Kidney epithelial cell (primary cell): ENCODE measurements at regions not wholly inside any gene's neighbourhood (a gene's known extent, or its start where the extent isn't known, plus 50 kb on each side); places are given as distances from the start of the nearest gene placed in this dataset.

ENCODE experiments used
- DNase-seq: peaks from one replicate; pipeline ENCODE4 v3.0.0-alpha.2; 2010; ENCODE audit warnings: low read depth
- H3K27me3 ChIP-seq: 2 replicates; pipeline ENCODE4 v1.6.0; 2011; ENCODE audit warnings: low read length; ENCODE audit not compliant: control insufficient read depth, insufficient read depth
- H3K36me3 ChIP-seq: 2 replicates; pipeline ENCODE4 v1.5.1; 2011; ENCODE audit warnings: low read length; ENCODE audit not compliant: control insufficient read depth, insufficient read depth
- H3K4me3 ChIP-seq: 2 replicates; pipeline ENCODE4 v1.5.1; 2011; ENCODE audit warnings: low read depth, mild to moderate bottlenecking, control low read depth, low read length
- TF ChIP-seq, protein P1 (sequence below): IDR thresholded peaks from 2 replicates; pipeline ENCODE4 v1.5.1; 2011; ENCODE audit warnings: mild to moderate bottlenecking, moderate library complexity, low read length, control low read depth, inconsistent platforms; ENCODE audit not compliant: insufficient read depth, poor library complexity, severe bottlenecking

DNA sequence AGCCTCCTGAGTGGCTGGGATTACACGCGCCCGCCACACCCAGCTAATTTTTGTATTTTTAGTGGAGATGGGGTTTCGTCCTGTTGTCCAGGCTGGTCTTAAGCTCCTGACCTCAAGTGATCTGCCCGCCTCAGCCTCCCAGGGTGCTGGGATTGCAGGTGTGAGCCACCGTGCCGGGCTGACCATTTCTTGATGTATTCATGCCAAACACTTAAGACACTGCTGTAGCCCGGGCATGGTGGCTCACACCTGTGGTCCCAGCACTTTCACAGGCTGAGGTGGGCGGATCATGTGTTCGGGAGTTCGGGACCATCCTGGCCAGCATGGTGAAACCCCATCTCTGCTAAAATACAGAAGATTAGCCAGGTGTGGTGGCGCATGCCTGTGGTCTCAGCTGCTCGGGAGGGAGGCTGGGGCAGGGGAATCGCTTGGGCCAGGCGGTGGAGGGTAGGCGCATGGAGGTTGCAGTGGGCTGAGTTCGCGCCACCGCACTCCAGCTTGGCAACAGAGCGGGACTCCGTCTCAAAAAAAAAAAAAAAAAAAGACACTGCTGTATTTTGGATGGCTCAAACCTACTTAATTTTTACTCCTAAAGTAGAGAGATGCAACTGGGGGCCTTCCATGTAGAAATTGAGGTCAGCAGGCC, 140.8 kb downstream of the NUP35 start:
- Histone ChIP-seq H3K36me3 (no peaks in the 10 kb centered on the region), H3K27me3 (no peaks in the 10 kb centered on the region), H3K4me3 (no peak overlapping the region)
- no peak for DNase-seq
- TF ChIP-seq, protein P1, sequence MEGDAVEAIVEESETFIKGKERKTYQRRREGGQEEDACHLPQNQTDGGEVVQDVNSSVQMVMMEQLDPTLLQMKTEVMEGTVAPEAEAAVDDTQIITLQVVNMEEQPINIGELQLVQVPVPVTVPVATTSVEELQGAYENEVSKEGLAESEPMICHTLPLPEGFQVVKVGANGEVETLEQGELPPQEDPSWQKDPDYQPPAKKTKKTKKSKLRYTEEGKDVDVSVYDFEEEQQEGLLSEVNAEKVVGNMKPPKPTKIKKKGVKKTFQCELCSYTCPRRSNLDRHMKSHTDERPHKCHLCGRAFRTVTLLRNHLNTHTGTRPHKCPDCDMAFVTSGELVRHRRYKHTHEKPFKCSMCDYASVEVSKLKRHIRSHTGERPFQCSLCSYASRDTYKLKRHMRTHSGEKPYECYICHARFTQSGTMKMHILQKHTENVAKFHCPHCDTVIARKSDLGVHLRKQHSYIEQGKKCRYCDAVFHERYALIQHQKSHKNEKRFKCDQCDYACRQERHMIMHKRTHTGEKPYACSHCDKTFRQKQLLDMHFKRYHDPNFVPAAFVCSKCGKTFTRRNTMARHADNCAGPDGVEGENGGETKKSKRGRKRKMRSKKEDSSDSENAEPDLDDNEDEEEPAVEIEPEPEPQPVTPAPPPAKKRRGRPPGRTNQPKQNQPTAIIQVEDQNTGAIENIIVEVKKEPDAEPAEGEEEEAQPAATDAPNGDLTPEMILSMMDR = no peak

GRCh38 chr2:183267148-183267827, 143.0 kb downstream of the NUP35 start:
- TF ChIP-seq, protein P1 = no peak
- Histone ChIP-seq H3K4me3 (no peak overlapping the region), H3K36me3 (no peaks in the 10 kb centered on the region), H3K27me3 (no peaks in the 10 kb centered on the region)
- no peak for DNase-seq

DNA sequence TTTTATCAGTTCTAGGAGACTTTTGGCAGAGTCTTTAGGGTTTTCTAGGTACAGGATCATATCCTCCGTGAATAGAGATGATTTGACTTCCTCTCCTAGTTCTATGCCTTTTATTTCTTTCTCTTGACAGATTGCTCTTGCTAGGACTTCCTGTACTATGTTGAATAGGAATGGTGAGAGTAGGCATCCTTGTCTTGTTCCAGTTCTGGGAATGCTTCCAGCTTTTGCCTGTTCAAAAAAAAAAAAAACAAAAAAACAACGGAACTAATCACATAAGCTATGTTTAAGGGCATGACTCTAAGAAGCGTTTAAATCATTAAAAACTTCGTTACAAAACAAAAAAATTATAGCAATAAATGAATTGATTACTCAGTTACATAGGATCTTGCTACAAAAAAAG, 145.7 kb downstream of the NUP35 start:
- Histone ChIP-seq H3K4me3 (no peak overlapping the region), H3K36me3 (no peaks in the 10 kb centered on the region), H3K27me3 (no peaks in the 10 kb centered on the region)
- TF ChIP-seq, protein P1 = no peak
- DNase-seq = no peak

- TF ChIP-seq, protein P1 = no peak
- no peak for DNase-seq
- no peaks in the 10 kb centered on the region for H3K27me3 ChIP-seq
- H3K36me3 ChIP-seq = no peaks in the 10 kb centered on the region
- no peak overlapping the region for H3K4me3 ChIP-seq
Measured at GRCh38 chr2:183283209-183283608, 159.0 kb downstream of the NUP35 start.

GRCh38 chr2:183284606-183285005, 160.4 kb downstream of the NUP35 start:
- TF ChIP-seq, protein P1 = no peak
- DNase-seq = no peak
- Histone ChIP-seq H3K27me3 (no peaks in the 10 kb centered on the region), H3K36me3 (no peaks in the 10 kb centered on the region), H3K4me3 (no peak overlapping the region)
